Uterus (tissue), 2 donors: ENCODE measurements at regions not wholly inside any gene's neighbourhood (a gene's known extent, or its start where the extent isn't known, plus 50 kb on each side); places are given as distances from the start of the nearest gene placed in this dataset.

Source experiments
- POLR2A ChIP-seq, 2 donors: fragments of 450-650 bp; IDR thresholded peaks; one replicate each; pipeline ENCODE4 v1.6.1; 2016; ENCODE audit warnings: antibody characterized with exemption in 2 of 2, mild to moderate bottlenecking in 1 of 2, moderate library complexity in 1 of 2
- TF ChIP-seq, protein P1 (sequence below), 4 experiments: fragments of 200-600 bp in 2 of 4; fragments of 450-650 bp in 2 of 4; sonication (generic) in 2 of 4; IDR thresholded peaks; one replicate each; pipeline ENCODE4 v1.5.1; 2016 to 2019; ENCODE audit warnings: antibody characterized with exemption in 4 of 4, mild to moderate bottlenecking in 2 of 4, moderate library complexity in 1 of 4

DNA sequence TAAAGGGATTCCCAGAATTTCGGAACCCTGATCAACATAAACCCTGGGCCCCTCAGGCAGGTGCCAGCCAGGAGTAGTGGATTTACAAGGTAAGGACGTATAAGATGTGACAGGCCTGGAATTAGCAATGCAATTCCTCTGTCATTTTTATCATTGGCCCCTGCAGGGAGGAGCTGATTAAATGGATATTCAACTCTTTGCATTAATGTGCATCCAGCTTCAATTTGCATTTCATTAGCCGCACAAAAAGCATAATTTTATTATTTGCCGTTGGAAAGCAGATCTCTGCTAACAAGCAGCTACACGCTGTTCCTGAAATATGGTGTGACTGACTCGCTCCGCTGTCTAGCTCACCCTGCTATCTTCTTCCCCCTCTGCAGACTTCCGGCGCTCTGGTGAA, 195.8 kb downstream of the RPS24 start:
- TF ChIP-seq, protein P1, sequence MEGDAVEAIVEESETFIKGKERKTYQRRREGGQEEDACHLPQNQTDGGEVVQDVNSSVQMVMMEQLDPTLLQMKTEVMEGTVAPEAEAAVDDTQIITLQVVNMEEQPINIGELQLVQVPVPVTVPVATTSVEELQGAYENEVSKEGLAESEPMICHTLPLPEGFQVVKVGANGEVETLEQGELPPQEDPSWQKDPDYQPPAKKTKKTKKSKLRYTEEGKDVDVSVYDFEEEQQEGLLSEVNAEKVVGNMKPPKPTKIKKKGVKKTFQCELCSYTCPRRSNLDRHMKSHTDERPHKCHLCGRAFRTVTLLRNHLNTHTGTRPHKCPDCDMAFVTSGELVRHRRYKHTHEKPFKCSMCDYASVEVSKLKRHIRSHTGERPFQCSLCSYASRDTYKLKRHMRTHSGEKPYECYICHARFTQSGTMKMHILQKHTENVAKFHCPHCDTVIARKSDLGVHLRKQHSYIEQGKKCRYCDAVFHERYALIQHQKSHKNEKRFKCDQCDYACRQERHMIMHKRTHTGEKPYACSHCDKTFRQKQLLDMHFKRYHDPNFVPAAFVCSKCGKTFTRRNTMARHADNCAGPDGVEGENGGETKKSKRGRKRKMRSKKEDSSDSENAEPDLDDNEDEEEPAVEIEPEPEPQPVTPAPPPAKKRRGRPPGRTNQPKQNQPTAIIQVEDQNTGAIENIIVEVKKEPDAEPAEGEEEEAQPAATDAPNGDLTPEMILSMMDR (IDR thresholded peaks at IDR 0.05): no peak
- no peak for TF ChIP-seq POLR2A (IDR thresholded peaks at IDR 0.05)
